Urinary bladder (tissue), 3 donors: ENCODE measurements at regions not wholly inside any gene's neighbourhood (a gene's known extent, or its start where the extent isn't known, plus 50 kb on each side); places are given as distances from the start of the nearest gene placed in this dataset.
"Not testable (repeated sequence)": the region's sequence is repeated elsewhere in the genome, so short reads cannot be mapped to it uniquely, and the experiment has no call there.

Experiments used
- DNase-seq: peaks from one replicate; pipeline ENCODE4 v3.0.0-alpha.2; 2015; ENCODE audit errors: extremely low spot score
- H3K27ac ChIP-seq: one replicate; pipeline ENCODE4 v1.5.1; 2013; ENCODE audit warnings: low read depth, mild to moderate bottlenecking, moderate library complexity
- H3K36me3 ChIP-seq: one replicate; pipeline ENCODE4 v1.6.1; 2013; ENCODE audit warnings: mild to moderate bottlenecking, moderate library complexity; ENCODE audit not compliant: insufficient read depth
- H3K4me1 ChIP-seq: one replicate; pipeline ENCODE4 v1.6.1; 2013; ENCODE audit warnings: mild to moderate bottlenecking, moderate library complexity; ENCODE audit not compliant: insufficient read depth
- H3K4me3 ChIP-seq: one replicate; pipeline ENCODE4 v1.5.1; 2013; ENCODE audit warnings: low read depth, low read length
- WGBS: extraction: QIAGEN DNeasy Blood & Tissue Kit; methylation state at CpG from one replicate; pipeline ENCODE4 v1.1.7; 2013; 5-methylcytosine and 5-hydroxymethylcytosine counted together
- donor health status: healthy with polysubstance abuse.
- donor health status: healthy.

DNA sequence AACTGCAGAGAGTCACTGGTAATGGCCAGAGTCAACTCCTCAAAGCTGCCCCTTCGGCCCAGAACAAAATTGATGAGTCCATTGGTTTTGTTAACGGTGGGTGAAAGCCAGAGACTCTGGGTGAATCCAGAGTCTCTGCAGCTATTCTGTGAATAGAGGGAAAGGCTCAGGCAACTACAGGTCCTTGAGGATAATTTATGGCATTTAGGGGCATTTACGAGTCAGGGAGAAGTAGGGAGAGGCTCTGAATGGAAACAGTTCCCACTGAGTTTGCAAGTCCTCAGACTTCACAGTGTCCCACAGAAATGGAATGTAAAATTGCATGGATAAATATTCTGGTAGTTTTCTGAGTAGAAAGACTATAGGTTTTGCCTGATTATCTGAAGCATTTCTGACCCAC is 257.8 kb downstream of the SEC61B start:
- DNase-seq, result no peak
- Histone ChIP-seq H3K36me3 (no peaks in the 10 kb centered on the region), H3K4me1 (no peaks in the 10 kb centered on the region), H3K4me3 (no peak overlapping the region), H3K27ac (no peak overlapping the region)
- WGBS, result 67% methylated on average over 3 of the region's 3 CpGs

DNA sequence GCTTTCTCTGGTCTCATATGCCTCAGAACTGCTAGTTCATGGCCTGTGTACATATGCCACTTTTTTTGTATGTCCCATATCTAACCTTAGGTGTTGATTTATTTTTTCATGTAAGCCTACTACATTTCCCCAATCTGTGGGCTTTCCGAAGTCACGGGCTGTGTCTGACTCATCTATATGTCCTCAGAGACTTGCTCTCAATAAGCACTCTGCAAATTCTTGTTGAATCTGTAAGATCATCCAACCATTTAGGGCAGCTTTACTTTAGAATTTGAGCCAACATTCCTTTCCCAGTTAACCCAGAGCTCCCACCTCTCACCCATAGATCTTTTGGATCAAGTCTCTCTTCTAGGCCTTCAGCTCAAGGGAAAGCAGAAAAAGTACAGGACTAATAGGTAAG is 263.4 kb downstream of the SEC61B start:
- no peak overlapping the region for H3K4me3 ChIP-seq
- no peaks in the 10 kb centered on the region for H3K4me1 ChIP-seq
- WGBS, result 71% methylated on average over 2 of the region's 2 CpGs
- no peaks in the 10 kb centered on the region for H3K36me3 ChIP-seq
- H3K27ac ChIP-seq, result no peak overlapping the region
- DNase-seq, result no peak

DNA sequence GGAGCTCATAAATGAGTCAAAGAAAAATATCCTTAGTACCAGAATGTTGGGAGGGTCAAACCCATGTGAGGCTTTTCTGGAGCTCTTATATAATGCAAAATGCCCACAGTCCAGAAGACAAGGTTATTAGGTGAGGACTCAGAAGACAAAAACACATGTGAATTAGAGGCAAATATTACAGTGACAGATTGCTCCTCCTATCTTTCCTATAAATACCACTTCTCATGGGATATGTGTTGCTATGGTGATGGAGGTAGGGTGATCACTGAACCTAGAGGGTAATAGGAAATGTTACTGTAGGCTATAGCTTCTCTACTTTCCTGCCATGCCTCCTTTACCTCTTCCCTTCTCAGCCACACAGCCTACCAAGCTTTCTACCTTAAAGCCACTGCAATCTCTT is 264.6 kb downstream of the SEC61B start:
- Histone ChIP-seq H3K4me3 (no peak overlapping the region), H3K4me1 (no peaks in the 10 kb centered on the region), H3K36me3 (no peaks in the 10 kb centered on the region), H3K27ac (no peak overlapping the region)
- no peak for DNase-seq

DNA sequence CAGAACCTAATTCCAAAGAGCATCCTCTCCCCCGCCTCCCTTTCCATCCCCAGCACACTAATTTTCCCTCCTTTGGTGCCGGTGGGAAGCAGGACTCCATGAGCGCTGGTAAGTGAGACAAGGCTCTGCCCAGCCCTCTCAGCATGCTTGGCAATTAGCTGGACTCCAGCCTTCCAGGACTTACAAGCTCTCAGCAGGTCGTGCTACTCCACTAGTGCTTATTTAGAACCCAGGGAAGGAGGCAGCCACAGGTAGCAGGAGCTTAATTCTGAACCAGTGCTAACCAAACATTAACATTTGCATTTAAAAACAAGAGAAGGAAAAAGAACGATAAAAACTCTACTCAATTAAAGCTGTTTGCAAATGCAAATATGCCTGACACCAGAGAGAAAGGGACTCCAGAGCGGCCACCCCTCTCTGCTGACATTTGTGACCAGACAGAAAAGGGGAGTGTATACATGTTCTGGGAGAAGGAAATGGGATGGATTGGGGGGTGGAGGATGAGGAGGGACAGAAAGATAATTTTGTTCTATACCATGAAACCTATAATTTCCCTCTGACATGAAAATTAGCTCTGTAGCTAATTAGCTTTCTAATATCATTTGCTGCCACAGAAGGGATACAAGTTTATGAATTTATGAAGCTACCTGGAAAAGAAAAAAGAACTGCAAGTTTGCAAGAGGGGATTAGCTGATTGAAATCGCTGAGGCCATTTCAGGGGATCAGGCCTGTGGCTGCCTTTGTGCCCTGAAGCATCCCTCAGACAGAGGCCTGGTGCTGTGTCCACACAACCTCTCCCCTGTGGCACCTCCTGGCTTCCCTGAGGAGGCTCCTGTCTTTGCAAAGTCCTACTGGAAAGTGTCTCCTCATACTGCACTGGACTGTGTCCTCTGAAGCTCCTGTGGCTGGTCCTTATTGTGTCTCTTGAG is 266.3 kb downstream of the SEC61B start:
- WGBS, result 73% methylated on average over 7 of the region's 7 CpGs
- DNase-seq, result no peak
- Histone ChIP-seq H3K27ac (no peak overlapping the region), H3K36me3 (no peaks in the 10 kb centered on the region), H3K4me1 (no peaks in the 10 kb centered on the region), H3K4me3 (no peak overlapping the region)

DNA sequence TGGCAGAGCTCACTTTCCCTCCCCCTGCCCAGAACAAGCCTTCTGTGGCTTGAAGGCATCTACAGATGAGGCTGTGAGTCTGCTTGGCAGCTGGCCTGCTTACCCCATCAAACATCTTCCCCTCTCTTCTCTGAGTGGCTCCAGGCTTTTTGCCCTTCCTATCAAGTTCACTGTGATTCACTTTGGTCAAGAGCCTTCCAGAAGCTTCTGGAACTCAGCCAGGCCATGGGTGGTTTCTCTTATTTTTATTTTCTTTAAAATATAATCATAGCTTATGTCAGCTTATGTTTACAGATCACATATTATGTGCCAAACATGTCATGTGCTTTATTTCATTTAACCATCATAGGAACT is 267.0 kb downstream of the SEC61B start:
- Histone ChIP-seq H3K27ac (no peak overlapping the region), H3K36me3 (no peaks in the 10 kb centered on the region), H3K4me3 (no peak overlapping the region), H3K4me1 (no peaks in the 10 kb centered on the region)
- no peak for DNase-seq

DNA sequence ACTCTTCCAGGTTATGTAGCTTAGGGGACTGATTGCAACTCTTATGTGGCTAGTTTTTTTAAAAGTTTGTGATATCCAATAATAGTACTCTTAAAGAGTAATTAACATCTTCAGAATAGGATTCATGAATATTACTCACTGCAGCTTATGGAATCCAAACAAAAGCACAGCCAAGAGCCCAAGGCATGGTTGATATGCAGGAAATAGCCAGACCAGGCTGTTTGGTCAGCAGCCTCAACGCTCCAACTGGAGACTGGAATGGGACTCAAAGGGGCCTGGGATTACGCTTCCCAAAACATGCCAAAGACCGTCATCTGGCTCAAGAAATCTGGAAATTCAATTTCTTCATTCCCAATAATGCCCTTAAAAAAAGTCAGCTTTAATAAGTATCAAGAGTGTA is 268.6 kb downstream of the SEC61B start:
- Histone ChIP-seq H3K27ac (no peak overlapping the region), H3K4me1 (no peaks in the 10 kb centered on the region), H3K36me3 (no peaks in the 10 kb centered on the region), H3K4me3 (no peak overlapping the region)
- no peak for DNase-seq
- WGBS, result 35% methylated on average over 3 of the region's 3 CpGs

DNA sequence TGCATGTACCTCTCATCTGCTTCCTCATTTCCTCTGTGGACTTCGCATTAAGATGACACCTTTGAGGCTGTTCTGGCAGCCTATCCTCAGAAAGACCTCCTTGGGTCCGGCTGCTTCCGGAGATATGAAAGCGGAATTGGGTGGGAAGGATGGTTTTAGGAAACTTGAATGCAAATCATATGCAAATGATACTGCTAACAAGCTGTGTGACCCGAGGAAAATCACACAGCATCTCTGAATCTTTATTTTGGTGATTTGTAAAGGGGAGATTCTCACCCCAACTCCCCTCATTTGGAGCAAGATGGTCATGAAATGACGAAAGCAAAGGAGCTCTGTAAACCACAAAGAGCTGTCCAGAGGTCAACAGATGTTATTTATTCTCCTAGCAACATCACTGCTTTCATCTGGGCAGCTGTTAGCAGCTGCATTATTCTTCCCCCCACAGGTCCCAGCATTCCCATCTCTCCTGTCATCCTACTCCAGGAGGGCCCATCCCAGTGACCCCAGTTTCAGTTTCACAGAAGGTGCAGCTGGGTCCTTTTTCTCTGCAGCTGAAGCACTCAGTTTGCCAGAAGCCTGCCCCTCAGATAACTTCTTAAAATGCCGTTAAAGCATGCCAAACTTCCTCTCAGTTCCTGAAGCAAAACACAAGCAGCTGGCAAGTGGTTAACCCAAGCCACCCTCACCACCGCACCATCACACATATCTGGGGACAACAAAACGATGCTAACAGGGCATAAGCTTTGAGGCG is 269.5 kb downstream of the SEC61B start:
- no peak for DNase-seq
- 69% methylated on average over 10 of the region's 10 CpGs for WGBS

DNA sequence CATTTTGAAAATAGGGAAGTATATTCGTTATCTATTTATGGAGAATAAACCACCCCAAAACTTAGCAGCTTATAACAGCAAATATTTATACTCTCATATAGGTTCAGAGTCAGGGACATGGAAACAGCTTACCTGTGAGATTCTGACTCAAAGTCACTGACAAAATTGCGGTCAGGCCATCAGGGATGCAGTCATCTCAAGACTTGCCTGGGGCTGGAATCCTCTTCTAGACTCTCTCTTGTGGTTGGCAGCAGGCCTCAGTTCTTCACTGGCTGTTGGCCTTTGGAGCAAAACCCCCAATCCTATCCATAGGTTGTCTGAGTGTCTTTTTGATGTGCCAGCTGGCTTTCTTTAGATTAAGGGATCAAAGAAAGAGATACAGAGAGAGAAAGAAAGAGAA is 275.6 kb downstream of the SEC61B start:
- H3K36me3 ChIP-seq, result no peaks in the 10 kb centered on the region
- no peak overlapping the region for H3K4me3 ChIP-seq
- no peak for DNase-seq
- H3K27ac ChIP-seq, result no peak overlapping the region
- no peaks in the 10 kb centered on the region for H3K4me1 ChIP-seq
- WGBS, result 92% methylated on average over 2 of the region's 2 CpGs

More for the DNA sequence above, 269.5 kb downstream of the SEC61B start:
- H3K4me3 ChIP-seq, result no peak overlapping the region
- H3K4me1 ChIP-seq, result no peaks in the 10 kb centered on the region
- no peak overlapping the region for H3K27ac ChIP-seq
- H3K36me3 ChIP-seq, result no peaks in the 10 kb centered on the region

DNA sequence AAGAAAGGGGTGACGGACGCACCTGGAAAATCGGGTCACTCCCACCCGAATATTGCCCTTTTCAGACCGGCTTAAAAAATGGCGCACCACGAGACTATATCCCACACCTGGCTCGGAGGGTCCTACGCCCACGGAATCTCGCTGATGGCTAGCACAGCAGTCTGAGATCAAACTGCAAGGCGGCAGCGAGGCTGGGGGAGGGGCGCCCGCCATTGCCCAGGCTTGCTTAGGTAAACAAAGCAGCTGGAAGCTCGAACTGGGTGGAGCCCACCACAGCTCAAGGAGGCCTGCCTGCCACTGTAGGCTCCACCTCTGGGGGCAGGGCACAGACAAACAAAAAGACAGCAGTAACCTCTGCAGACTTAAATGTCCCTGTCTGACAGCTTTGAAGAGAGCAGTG is 276.9 kb downstream of the SEC61B start:
- H3K4me3 ChIP-seq, H3K27ac ChIP-seq, H3K36me3 ChIP-seq, DNase-seq, H3K4me1 ChIP-seq: not testable (repeated sequence)
- 57% methylated on average over 14 of the region's 16 CpGs for WGBS

DNA sequence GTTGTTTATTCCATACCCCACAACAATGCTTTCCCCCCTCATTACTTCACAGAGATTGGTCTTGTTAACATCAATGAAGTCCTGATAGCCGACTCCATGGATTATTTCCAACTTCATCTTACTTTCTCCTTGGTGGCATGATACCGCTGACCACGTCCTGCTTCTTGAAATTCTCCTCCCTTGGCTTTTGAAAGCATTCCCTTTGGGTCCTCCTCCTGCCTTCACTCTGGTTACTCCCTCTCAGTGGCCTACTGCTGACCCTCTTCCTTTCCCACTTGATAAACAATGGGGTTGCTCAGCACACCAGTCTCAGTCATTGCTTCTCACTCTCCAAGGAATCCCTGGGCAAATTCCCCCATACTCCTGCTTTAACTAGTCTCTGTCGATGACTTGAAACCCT is 283.9 kb downstream of the SEC61B start:
- no peak for DNase-seq
- 84% methylated on average over 4 of the region's 4 CpGs for WGBS

DNA sequence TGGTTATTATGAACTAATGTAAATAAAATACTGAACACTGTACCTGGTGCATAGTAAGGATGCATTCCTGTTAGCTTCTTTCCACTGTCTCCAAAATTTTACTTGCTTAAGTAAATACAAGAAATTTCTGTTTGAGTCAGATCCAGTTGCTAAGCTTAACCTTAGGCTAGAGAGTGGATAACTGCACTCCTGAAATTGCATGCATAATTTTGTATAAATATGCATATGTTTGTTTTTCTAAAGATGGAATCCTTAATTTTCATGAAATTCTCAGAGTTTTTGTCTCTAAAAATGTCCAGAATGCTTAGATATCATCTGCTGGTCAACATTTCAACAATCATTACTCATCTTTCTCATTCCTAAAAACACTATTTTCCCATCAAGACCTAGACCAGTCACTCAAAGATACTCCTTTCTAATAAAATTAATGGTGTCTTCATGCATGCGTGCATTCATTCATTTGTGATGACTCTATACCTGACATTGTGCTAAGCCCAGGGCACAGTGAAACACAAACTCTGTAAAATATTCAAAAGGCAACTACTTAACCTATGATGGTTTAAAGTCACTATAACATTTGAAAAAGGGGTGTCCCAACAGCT is 284.8 kb downstream of the SEC61B start:
- H3K36me3 ChIP-seq, result no peaks in the 10 kb centered on the region
- WGBS, result 92% methylated on average over 1 of the region's 1 CpG

More for the DNA sequence above, 283.9 kb downstream of the SEC61B start:
- no peaks in the 10 kb centered on the region for H3K36me3 ChIP-seq
- no peaks in the 10 kb centered on the region for H3K4me1 ChIP-seq
- no peak overlapping the region for H3K27ac ChIP-seq
- no peak overlapping the region for H3K4me3 ChIP-seq

DNA sequence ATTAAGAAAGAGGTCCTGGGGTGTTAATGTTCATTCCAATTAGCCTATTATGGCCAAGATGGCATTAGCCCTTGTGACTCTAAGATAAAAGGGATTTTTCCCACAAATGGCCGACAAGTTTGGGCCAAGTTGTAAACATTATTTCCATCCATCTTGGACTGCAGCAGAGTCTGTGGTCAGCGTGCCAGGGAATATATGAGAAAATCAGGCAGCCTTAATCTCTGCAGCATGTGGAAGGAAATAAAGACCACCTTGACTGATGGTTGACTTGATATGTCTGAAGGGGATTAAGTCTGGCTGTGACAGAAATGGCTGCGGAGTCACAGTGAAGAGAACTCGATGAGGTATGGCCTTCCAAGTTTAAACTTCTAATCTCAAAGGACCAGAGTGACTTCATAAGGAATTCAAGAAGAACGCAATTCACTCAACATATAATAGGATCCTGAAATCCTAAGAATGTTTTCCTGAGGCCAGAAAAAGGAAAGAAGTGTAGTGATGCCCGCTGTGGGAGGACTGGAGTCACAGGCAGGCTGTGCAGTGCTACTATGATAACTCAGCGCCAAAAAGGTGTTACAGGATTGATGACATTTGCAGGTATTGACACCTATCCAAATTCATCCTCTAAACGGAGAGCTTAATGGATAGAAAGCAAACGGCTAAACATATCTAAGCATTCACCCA is 287.1 kb downstream of the SEC61B start:
- no peak overlapping the region for H3K27ac ChIP-seq
- WGBS, result 44% methylated on average over 9 of the region's 9 CpGs
- DNase-seq, result no peak
- no peaks in the 10 kb centered on the region for H3K36me3 ChIP-seq
- no peaks in the 10 kb centered on the region for H3K4me1 ChIP-seq
- H3K4me3 ChIP-seq, result no peak overlapping the region

More for the DNA sequence above, 284.8 kb downstream of the SEC61B start:
- no peak for DNase-seq
- Histone ChIP-seq H3K27ac (no peak overlapping the region), H3K4me1 (no peaks in the 10 kb centered on the region), H3K4me3 (no peak overlapping the region)

DNA sequence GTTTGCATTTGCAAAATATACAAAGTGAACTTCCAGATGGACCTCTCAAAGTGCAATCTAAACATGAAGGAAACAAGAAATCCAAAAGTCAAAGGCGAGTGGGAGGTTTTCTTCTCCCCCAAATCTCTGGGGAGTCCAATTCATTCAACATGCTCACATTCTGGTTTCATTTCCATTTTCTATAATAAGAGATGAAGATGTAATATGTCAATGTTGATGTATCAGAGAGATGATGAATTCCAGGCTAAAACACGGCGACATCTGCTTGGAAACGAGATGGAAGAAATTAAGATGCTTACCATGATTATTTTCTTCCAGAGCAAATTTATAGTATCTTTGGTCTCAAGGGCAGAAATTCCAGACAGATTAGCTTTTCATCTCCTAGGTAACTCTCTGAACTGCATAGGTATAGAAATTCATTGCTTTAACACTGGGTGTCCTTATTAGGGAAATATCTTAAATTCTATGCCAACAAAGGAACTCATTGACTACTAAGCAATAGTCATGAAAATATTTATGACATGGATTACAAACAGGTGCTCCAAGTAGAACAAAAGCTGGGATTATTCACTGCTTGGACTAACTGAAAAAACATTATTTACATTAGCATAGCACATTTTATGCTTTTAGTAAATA is 287.9 kb downstream of the SEC61B start:
- no peaks in the 10 kb centered on the region for H3K36me3 ChIP-seq
- H3K27ac ChIP-seq, result no peak overlapping the region
- 57% methylated on average over 4 of the region's 4 CpGs for WGBS
- no peaks in the 10 kb centered on the region for H3K4me1 ChIP-seq
- H3K4me3 ChIP-seq, result no peak overlapping the region
- no peak for DNase-seq
